Neural progenitor cell (in vitro differentiated cells): ENCODE measurements at regions not wholly inside any gene's neighbourhood (a gene's known extent, or its start where the extent isn't known, plus 50 kb on each side); places are given as distances from the start of the nearest gene placed in this dataset.
"Not testable (repeated sequence)": the region's sequence is repeated elsewhere in the genome, so short reads cannot be mapped to it uniquely, and the experiment has no call there.

Experiments
- EZH2 ChIP-seq: fragments of 200-600 bp; sonication (generic); IDR thresholded peaks from 2 replicates; pipeline ENCODE4 v1.6.1; 2017; ENCODE audit warnings: antibody characterized with exemption, mild to moderate bottlenecking, moderate library complexity
- EZH2phosphoT487 ChIP-seq: fragments of 200-600 bp; sonication (generic); IDR thresholded peaks from 2 replicates; pipeline ENCODE4 v1.6.1; 2017; ENCODE audit warnings: antibody characterized with exemption
- TF ChIP-seq, protein P1 (sequence below): fragments of 200-600 bp; sonication (generic); IDR thresholded peaks from 2 replicates; pipeline ENCODE4 v1.5.1; 2017; ENCODE audit warnings: antibody characterized with exemption, mild to moderate bottlenecking

DNA sequence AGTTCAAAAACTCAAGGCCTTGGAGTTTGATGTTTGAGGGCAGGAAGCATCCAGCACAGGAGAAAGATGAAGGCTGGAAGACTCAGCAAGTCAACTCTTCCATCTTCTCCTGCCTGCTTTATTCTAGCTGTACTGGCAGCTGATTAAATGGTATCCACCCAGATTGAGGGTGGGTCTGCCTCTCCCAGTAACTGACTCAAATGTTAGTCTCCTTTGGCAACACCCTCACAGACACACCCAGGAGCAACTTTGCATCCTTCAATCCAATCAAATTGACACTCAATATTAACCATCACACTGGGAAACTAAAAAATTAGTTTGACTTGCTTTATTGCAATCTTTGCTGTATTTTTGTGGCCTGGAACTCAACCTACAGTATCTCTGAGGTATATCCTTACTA lies 230.5 kb upstream of the TARS1 start:
- TF ChIP-seq, protein P1, sequence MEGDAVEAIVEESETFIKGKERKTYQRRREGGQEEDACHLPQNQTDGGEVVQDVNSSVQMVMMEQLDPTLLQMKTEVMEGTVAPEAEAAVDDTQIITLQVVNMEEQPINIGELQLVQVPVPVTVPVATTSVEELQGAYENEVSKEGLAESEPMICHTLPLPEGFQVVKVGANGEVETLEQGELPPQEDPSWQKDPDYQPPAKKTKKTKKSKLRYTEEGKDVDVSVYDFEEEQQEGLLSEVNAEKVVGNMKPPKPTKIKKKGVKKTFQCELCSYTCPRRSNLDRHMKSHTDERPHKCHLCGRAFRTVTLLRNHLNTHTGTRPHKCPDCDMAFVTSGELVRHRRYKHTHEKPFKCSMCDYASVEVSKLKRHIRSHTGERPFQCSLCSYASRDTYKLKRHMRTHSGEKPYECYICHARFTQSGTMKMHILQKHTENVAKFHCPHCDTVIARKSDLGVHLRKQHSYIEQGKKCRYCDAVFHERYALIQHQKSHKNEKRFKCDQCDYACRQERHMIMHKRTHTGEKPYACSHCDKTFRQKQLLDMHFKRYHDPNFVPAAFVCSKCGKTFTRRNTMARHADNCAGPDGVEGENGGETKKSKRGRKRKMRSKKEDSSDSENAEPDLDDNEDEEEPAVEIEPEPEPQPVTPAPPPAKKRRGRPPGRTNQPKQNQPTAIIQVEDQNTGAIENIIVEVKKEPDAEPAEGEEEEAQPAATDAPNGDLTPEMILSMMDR = not testable (repeated sequence)
- not testable (repeated sequence) for TF ChIP-seq EZH2phosphoT487, EZH2
